Sigmoid colon (tissue), 3 donors: ENCODE measurements at regions not wholly inside any gene's neighbourhood (a gene's known extent, or its start where the extent isn't known, plus 50 kb on each side); places are given as distances from the start of the nearest gene placed in this dataset.

Source experiments
- POLR2A ChIP-seq, 2 donors: fragments of 450-650 bp; IDR thresholded peaks; one replicate each; pipeline ENCODE4 v1.6.1; 2016; ENCODE audit warnings: antibody characterized with exemption in 2 of 2, mild to moderate bottlenecking in 2 of 2, moderate library complexity in 2 of 2
- TF ChIP-seq, protein P1 (sequence below), 4 experiments: fragments of 450-650 bp in 3 of 4; fragments of 200-600 bp in 1 of 4; IDR thresholded peaks; one replicate each; pipeline ENCODE4 v1.5.1; 2016 to 2019; ENCODE audit warnings: antibody characterized with exemption in 4 of 4, mild to moderate bottlenecking in 3 of 4, moderate library complexity in 2 of 4

DNA sequence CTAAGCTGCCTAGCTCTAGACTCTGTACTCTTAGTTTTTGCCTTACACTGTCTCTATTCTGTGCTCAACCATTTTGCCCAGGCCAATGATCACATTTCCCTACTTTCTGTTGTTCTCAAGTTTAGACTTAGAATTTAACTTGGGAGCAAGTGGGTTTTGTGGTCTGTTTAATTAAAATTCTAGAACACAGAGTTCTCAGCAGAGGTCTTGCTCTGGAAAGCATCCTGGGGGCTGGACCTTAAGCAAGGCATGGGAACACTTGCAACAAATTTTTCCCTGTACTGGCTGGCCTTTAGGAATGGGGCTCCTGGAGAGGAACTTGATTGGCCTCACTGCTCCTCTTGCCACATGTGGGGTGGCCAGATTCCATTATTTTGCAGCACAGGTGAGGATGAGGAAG, 236.3 kb upstream of the LRTM1 start:
- TF ChIP-seq, protein P1, sequence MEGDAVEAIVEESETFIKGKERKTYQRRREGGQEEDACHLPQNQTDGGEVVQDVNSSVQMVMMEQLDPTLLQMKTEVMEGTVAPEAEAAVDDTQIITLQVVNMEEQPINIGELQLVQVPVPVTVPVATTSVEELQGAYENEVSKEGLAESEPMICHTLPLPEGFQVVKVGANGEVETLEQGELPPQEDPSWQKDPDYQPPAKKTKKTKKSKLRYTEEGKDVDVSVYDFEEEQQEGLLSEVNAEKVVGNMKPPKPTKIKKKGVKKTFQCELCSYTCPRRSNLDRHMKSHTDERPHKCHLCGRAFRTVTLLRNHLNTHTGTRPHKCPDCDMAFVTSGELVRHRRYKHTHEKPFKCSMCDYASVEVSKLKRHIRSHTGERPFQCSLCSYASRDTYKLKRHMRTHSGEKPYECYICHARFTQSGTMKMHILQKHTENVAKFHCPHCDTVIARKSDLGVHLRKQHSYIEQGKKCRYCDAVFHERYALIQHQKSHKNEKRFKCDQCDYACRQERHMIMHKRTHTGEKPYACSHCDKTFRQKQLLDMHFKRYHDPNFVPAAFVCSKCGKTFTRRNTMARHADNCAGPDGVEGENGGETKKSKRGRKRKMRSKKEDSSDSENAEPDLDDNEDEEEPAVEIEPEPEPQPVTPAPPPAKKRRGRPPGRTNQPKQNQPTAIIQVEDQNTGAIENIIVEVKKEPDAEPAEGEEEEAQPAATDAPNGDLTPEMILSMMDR (IDR thresholded peaks at IDR 0.05) = no peak
- no peak for TF ChIP-seq POLR2A (IDR thresholded peaks at IDR 0.05)
